ENCODE measurements at regions not wholly inside any gene's neighbourhood (a gene's known extent, or its start where the extent isn't known, plus 50 kb on each side); places are given as distances from the start of the nearest gene placed in this dataset.
A peak's percentile ranks its signal among the peaks of the same experiment; 100 is the strongest.
"Not testable (repeated sequence)": the region's sequence is repeated elsewhere in the genome, so short reads cannot be mapped to it uniquely, and the experiment has no call there.

- DNase-seq, result peak in 2 of 3 donors; percentile 66 to 80
- H3K4me3 ChIP-seq; H3K36me3 ChIP-seq (ENCODE audit: low read depth); H3K9me3 ChIP-seq; H3K4me1 ChIP-seq (ENCODE audit: low read depth); intact Hi-C loops (cut with DNase I, micrococcal nuclease): not testable (repeated sequence)
- TF ChIP-seq CTCF (IDR thresholded peaks at IDR 0.05), result peak; percentile 76
- peak; percentile 74 for ATAC-seq
Observed at GRCh38 chr11:71638801-71639519, 56.3 kb upstream of the KRTAP5-11 start.

GRCh38 chr11:71639520-71639849 is 56.8 kb upstream of the KRTAP5-11 start:
- ATAC-seq; H3K4me1 ChIP-seq (ENCODE audit: low read depth); DNase-seq; H3K9me3 ChIP-seq; intact Hi-C loops (cut with DNase I, micrococcal nuclease); H3K36me3 ChIP-seq (ENCODE audit: low read depth); H3K4me3 ChIP-seq: not testable (repeated sequence)

GRCh38 chr11:71639916-71640315 is 57.2 kb upstream of the KRTAP5-11 start:
- H3K4me1 ChIP-seq (ENCODE audit: low read depth); H3K9me3 ChIP-seq; H3K36me3 ChIP-seq (ENCODE audit: low read depth); H3K4me3 ChIP-seq; DNase-seq; intact Hi-C loops (cut with DNase I, micrococcal nuclease); ATAC-seq: not testable (repeated sequence)

GRCh38 chr11:71647078-71647477 is 64.4 kb upstream of the KRTAP5-11 start:
- H3K4me3 ChIP-seq; intact Hi-C loops (cut with DNase I, micrococcal nuclease); H3K4me1 ChIP-seq (ENCODE audit: low read depth); ATAC-seq; DNase-seq; H3K9me3 ChIP-seq; H3K36me3 ChIP-seq (ENCODE audit: low read depth): not testable (repeated sequence)

- ATAC-seq; H3K4me3 ChIP-seq; H3K4me1 ChIP-seq (ENCODE audit: low read depth); intact Hi-C loops (cut with DNase I, micrococcal nuclease); DNase-seq; H3K9me3 ChIP-seq; H3K36me3 ChIP-seq (ENCODE audit: low read depth): not testable (repeated sequence)
Observed at GRCh38 chr11:71652998-71653397, 70.3 kb upstream of the KRTAP5-11 start.

GRCh38 chr11:71654423-71654822 is 71.7 kb upstream of the KRTAP5-11 start:
- H3K4me3 ChIP-seq; H3K4me1 ChIP-seq (ENCODE audit: low read depth); DNase-seq; H3K36me3 ChIP-seq (ENCODE audit: low read depth); H3K9me3 ChIP-seq; intact Hi-C loops (cut with DNase I, micrococcal nuclease); ATAC-seq: not testable (repeated sequence)

- H3K36me3 ChIP-seq (ENCODE audit: low read depth); H3K4me3 ChIP-seq; DNase-seq; ATAC-seq; intact Hi-C loops (cut with DNase I, micrococcal nuclease); H3K4me1 ChIP-seq (ENCODE audit: low read depth); H3K9me3 ChIP-seq: not testable (repeated sequence)
Observed at GRCh38 chr11:71655041-71655440, 72.4 kb upstream of the KRTAP5-11 start.

- not testable (repeated sequence) for DNase-seq, ATAC-seq
Observed at GRCh38 chr11:71656513-71656912, 73.8 kb upstream of the KRTAP5-11 start.

GRCh38 chr11:71664941-71665340 is 82.3 kb upstream of the KRTAP5-11 start:
- H3K4me1 ChIP-seq (ENCODE audit: low read depth); H3K36me3 ChIP-seq (ENCODE audit: low read depth); H3K9me3 ChIP-seq; DNase-seq; ATAC-seq; intact Hi-C loops (cut with DNase I, micrococcal nuclease); H3K4me3 ChIP-seq: not testable (repeated sequence)

More at GRCh38 chr11:71656513-71656912, 73.8 kb upstream of the KRTAP5-11 start:
- H3K9me3 ChIP-seq; H3K4me3 ChIP-seq; H3K36me3 ChIP-seq (ENCODE audit: low read depth); intact Hi-C loops (cut with DNase I, micrococcal nuclease); H3K4me1 ChIP-seq (ENCODE audit: low read depth): not testable (repeated sequence)

GRCh38 chr11:71698110-71698509 is 115.4 kb upstream of the KRTAP5-11 start:
- H3K9me3 ChIP-seq; H3K4me1 ChIP-seq (ENCODE audit: low read depth); intact Hi-C loops (cut with DNase I, micrococcal nuclease); ATAC-seq; DNase-seq; H3K4me3 ChIP-seq; H3K36me3 ChIP-seq (ENCODE audit: low read depth): not testable (repeated sequence)

GRCh38 chr11:71698961-71699360 is 116.3 kb upstream of the KRTAP5-11 start:
- H3K36me3 ChIP-seq (ENCODE audit: low read depth); ATAC-seq; H3K4me1 ChIP-seq (ENCODE audit: low read depth); H3K9me3 ChIP-seq; H3K4me3 ChIP-seq; intact Hi-C loops (cut with DNase I, micrococcal nuclease): not testable (repeated sequence)
- DNase-seq, result peak in 1 of 3 donors; percentile 17

GRCh38 chr11:71701435-71702291 is 119.0 kb upstream of the KRTAP5-11 start:
- DNase-seq; H3K4me3 ChIP-seq; intact Hi-C loops (cut with DNase I, micrococcal nuclease); H3K36me3 ChIP-seq (ENCODE audit: low read depth); H3K9me3 ChIP-seq; ATAC-seq; H3K4me1 ChIP-seq (ENCODE audit: low read depth): not testable (repeated sequence)

GRCh38 chr11:71705086-71705737 is 122.5 kb upstream of the KRTAP5-11 start:
- ATAC-seq; intact Hi-C loops (cut with DNase I, micrococcal nuclease); H3K9me3 ChIP-seq; H3K36me3 ChIP-seq (ENCODE audit: low read depth); H3K4me3 ChIP-seq; DNase-seq; H3K4me1 ChIP-seq (ENCODE audit: low read depth): not testable (repeated sequence)
